Liver (tissue), 8 donors: ENCODE measurements at regions not wholly inside any gene's neighbourhood (a gene's known extent, or its start where the extent isn't known, plus 50 kb on each side); places are given as distances from the start of the nearest gene placed in this dataset.

Experiments
- DNase-seq: peaks from one replicate; pipeline ENCODE4 v3.0.0-alpha.2; 2017; ENCODE audit warnings: low spot score
- H3K27ac ChIP-seq, 2 donors: one replicate each; pipeline ENCODE4 v1.7.0; 2013; ENCODE audit warnings: inconsistent platforms in 2 of 2, low read length in 2 of 2, control low read depth in 1 of 2, low read depth in 1 of 2, mild to moderate bottlenecking in 1 of 2
- H3K27me3 ChIP-seq, 4 donors: one replicate each; pipeline versions ENCODE4 v1.6.1 to v1.7.0; 2013; ENCODE audit warnings: low read length in 3 of 4, inconsistent platforms in 1 of 4, mild to moderate bottlenecking in 1 of 4, moderate library complexity in 1 of 4; ENCODE audit not compliant: control insufficient read depth in 4 of 4, insufficient read depth in 4 of 4
- H3K36me3 ChIP-seq, 4 donors: one replicate each; pipeline versions ENCODE4 v1.6.1 to v1.7.0; 2013; ENCODE audit warnings: low read length in 3 of 4, mild to moderate bottlenecking in 3 of 4, low read depth in 1 of 4, moderate library complexity in 1 of 4; ENCODE audit not compliant: control insufficient read depth in 4 of 4, insufficient read depth in 3 of 4
- H3K4me1 ChIP-seq, 4 donors: one replicate each; pipeline versions ENCODE4 v1.6.1 to v1.7.0; 2013; ENCODE audit warnings: low read length in 3 of 4, mild to moderate bottlenecking in 3 of 4, moderate library complexity in 1 of 4; ENCODE audit not compliant: control insufficient read depth in 4 of 4, insufficient read depth in 4 of 4
- H3K4me3 ChIP-seq, 3 donors: one replicate each; pipeline versions ENCODE4 v1.6.1 to v1.7.0; 2013; ENCODE audit warnings: low read length in 3 of 3, control low read depth in 1 of 3, low read depth in 1 of 3, mild to moderate bottlenecking in 1 of 3
- H3K9ac ChIP-seq, 2 donors: one replicate each; pipeline ENCODE4 v1.7.0; 2013; ENCODE audit warnings: low read length in 2 of 2, mild to moderate bottlenecking in 2 of 2, moderate library complexity in 2 of 2, control low read depth in 1 of 2, low read depth in 1 of 2
- H3K9me3 ChIP-seq, 4 donors: one replicate each; pipeline versions ENCODE4 v1.6.1 to v1.7.0; 2013; ENCODE audit warnings: low read length in 3 of 4; ENCODE audit not compliant: control insufficient read depth in 4 of 4
- ATF3 ChIP-seq: IDR thresholded peaks from 2 replicates; pipeline ENCODE4 v1.6.1; 2016; ENCODE audit warnings: antibody characterized with exemption
- CTCF ChIP-seq: fragments of 150-350 bp; IDR thresholded peaks from 2 replicates; pipeline ENCODE4 v1.5.1; 2017; ENCODE audit warnings: improper control_type of control experiment, low read depth, low read length; ENCODE audit not compliant: missing input control
- EGR1 ChIP-seq, 2 donors: IDR thresholded peaks; 2 replicates each; pipeline ENCODE4 v1.6.1; 2016 to 2018; ENCODE audit warnings: antibody characterized with exemption in 2 of 2, low read depth in 2 of 2
- FOXA1 ChIP-seq: IDR thresholded peaks from 2 replicates; pipeline ENCODE4 v1.6.1; 2016; ENCODE audit warnings: antibody characterized with exemption
- FOXA2 ChIP-seq: IDR thresholded peaks from 2 replicates; pipeline ENCODE4 v1.6.1; 2016; ENCODE audit warnings: antibody characterized with exemption
- GABPA ChIP-seq, 2 donors: IDR thresholded peaks in 1 of 2; conservative IDR thresholded peaks in 1 of 2; 2 replicates each; pipeline ENCODE4 v1.6.1; 2016; ENCODE audit warnings: antibody characterized with exemption in 2 of 2, mild to moderate bottlenecking in 1 of 2, moderate library complexity in 1 of 2
- HNF4A ChIP-seq, 2 donors: conservative IDR thresholded peaks; 2 replicates each; pipeline ENCODE4 v1.6.1; 2016; ENCODE audit warnings: antibody characterized with exemption in 2 of 2, mild to moderate bottlenecking in 2 of 2
- HNF4G ChIP-seq: IDR thresholded peaks from 2 replicates; pipeline ENCODE4 v1.6.1; 2016; ENCODE audit warnings: antibody characterized with exemption
- JUND ChIP-seq, 2 donors: IDR thresholded peaks; 2 replicates each; pipeline ENCODE4 v1.6.1; 2016; ENCODE audit warnings: antibody characterized with exemption in 2 of 2
- MAX ChIP-seq: IDR thresholded peaks from 2 replicates; pipeline ENCODE4 v1.6.1; 2016; ENCODE audit warnings: antibody characterized with exemption
- NR2F2 ChIP-seq: IDR thresholded peaks from 2 replicates; pipeline ENCODE4 v1.6.1; 2016; ENCODE audit warnings: antibody characterized with exemption
- RAD21 ChIP-seq, 2 donors: IDR thresholded peaks; 2 replicates each; pipeline ENCODE4 v1.6.1; 2016; ENCODE audit warnings: antibody characterized with exemption in 2 of 2, mild to moderate bottlenecking in 2 of 2
- REST ChIP-seq: IDR thresholded peaks from 2 replicates; pipeline ENCODE4 v1.6.1; 2016; ENCODE audit warnings: antibody characterized with exemption, mild to moderate bottlenecking
- RXRA ChIP-seq, 2 donors: IDR thresholded peaks; 2 replicates each; pipeline ENCODE4 v1.6.1; 2017 to 2018; ENCODE audit warnings: antibody characterized with exemption in 2 of 2, mild to moderate bottlenecking in 1 of 2
- SP1 ChIP-seq: IDR thresholded peaks from 2 replicates; pipeline ENCODE4 v1.6.1; 2018; ENCODE audit warnings: antibody characterized with exemption, mild to moderate bottlenecking
- TAF1 ChIP-seq: conservative IDR thresholded peaks from 2 replicates; pipeline ENCODE4 v1.6.1; 2016; ENCODE audit warnings: antibody characterized with exemption, mild to moderate bottlenecking
- YY1 ChIP-seq: IDR thresholded peaks from 2 replicates; pipeline ENCODE4 v1.6.1; 2016; ENCODE audit warnings: antibody characterized with exemption, mild to moderate bottlenecking
- WGBS: extraction: QIAGEN DNeasy Blood & Tissue Kit; methylation state at CpG from one replicate; pipeline ENCODE4 v1.1.7; 2013; 5-methylcytosine and 5-hydroxymethylcytosine counted together
- donor health status: healthy.
- donor health status: healthy.
- donor health status: healthy.
- donor health status: healthy.
- donor health status: healthy.

- TF ChIP-seq CTCF (no peak), GABPA (IDR thresholded peaks at IDR 0.05 in 1 of 2, conservative IDR thresholded peaks at IDR 0.05 in 1 of 2) (no peak), JUND (IDR thresholded peaks at IDR 0.05) (no peak), ATF3 (no peak)
These were observed 1668.1 kb upstream of the AGA start (continued) for GRCh38 chr4:179110356-179110755.

- TF ChIP-seq YY1: no peak
- TF ChIP-seq SP1: no peak
- TF ChIP-seq FOXA1: no peak
- no peak for TF ChIP-seq EGR1 (IDR thresholded peaks at IDR 0.05; ENCODE audit: low read depth in 2 of 2)
- TF ChIP-seq JUND (IDR thresholded peaks at IDR 0.05): no peak
- no peak for TF ChIP-seq HNF4A (conservative IDR thresholded peaks at IDR 0.05)
- TF ChIP-seq RAD21 (IDR thresholded peaks at IDR 0.05): no peak
- TF ChIP-seq GABPA (IDR thresholded peaks at IDR 0.05 in 1 of 2, conservative IDR thresholded peaks at IDR 0.05 in 1 of 2): no peak
- no peak for TF ChIP-seq MAX
- no peak for TF ChIP-seq NR2F2
- no peak for TF ChIP-seq CTCF
- no peak for TF ChIP-seq FOXA2
- no peak for TF ChIP-seq ATF3
- TF ChIP-seq HNF4G: no peak
- 87% methylated on average over 2 of the region's 2 CpGs for WGBS
- H3K9ac ChIP-seq: no peak overlapping the region
- H3K27me3 ChIP-seq: no peaks in the 10 kb centered on the region
- no peak for DNase-seq
- no peak overlapping the region for H3K4me3 ChIP-seq
- H3K27ac ChIP-seq: no peak overlapping the region
- H3K9me3 ChIP-seq: no peaks in the 10 kb centered on the region
- no peaks in the 10 kb centered on the region for H3K4me1 ChIP-seq
- no peaks in the 10 kb centered on the region for H3K36me3 ChIP-seq
These were observed 1668.6 kb upstream of the AGA start for GRCh38 chr4:179110816-179111215.

- no peaks in the 10 kb centered on the region for H3K27me3 ChIP-seq
- no peak for DNase-seq
- H3K27ac ChIP-seq: no peak overlapping the region
- H3K9me3 ChIP-seq: no peaks in the 10 kb centered on the region
- 53% methylated on average over 5 of the region's 5 CpGs for WGBS
- no peaks in the 10 kb centered on the region for H3K4me1 ChIP-seq
- no peak overlapping the region for H3K9ac ChIP-seq
- no peaks in the 10 kb centered on the region for H3K36me3 ChIP-seq
- no peak overlapping the region for H3K4me3 ChIP-seq
- TF ChIP-seq GABPA (IDR thresholded peaks at IDR 0.05 in 1 of 2, conservative IDR thresholded peaks at IDR 0.05 in 1 of 2) (no peak), TAF1 (no peak), JUND (IDR thresholded peaks at IDR 0.05) (no peak), FOXA2 (no peak), EGR1 (IDR thresholded peaks at IDR 0.05; ENCODE audit: low read depth in 2 of 2) (no peak), MAX (no peak), RAD21 (IDR thresholded peaks at IDR 0.05) (no peak), SP1 (no peak), REST (no peak), YY1 (no peak), HNF4G (no peak), ATF3 (no peak), FOXA1 (no peak), HNF4A (conservative IDR thresholded peaks at IDR 0.05) (no peak), RXRA (IDR thresholded peaks at IDR 0.05) (no peak)
These were observed 1670.4 kb upstream of the AGA start for GRCh38 chr4:179112441-179113170.
